AG08396 (cell line): ENCODE measurements at regions not wholly inside any gene's neighbourhood (a gene's known extent, or its start where the extent isn't known, plus 50 kb on each side); places are given as distances from the start of the nearest gene placed in this dataset.
"Not testable (repeated sequence)": the region's sequence is repeated elsewhere in the genome, so short reads cannot be mapped to it uniquely, and the experiment has no call there.

ENCODE experiments used
- DNase-seq: peaks from one replicate; pipeline ENCODE4 v3.0.0; 2012; ENCODE audit warnings: low spot score, mixed read lengths

DNA sequence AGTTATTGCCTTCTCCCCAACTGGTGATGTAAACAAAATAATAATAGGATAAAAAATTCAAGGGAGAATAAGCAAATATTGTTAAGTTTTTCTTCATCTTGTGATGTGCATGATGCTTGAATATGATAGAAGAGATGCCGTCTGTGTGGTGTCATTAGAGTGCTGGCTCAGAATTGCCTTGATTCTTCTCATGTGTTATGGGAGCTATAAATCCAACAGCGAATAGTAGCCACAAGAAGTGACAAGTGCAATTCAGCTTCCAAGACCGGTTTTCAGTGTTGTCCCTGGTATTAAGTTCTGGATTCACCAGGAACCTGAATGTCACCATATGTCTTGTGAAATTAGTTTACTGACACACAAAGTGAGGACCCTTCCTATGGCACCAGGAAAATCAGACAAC, 547.0 kb downstream of the NSUN3 start:
- no peak for DNase-seq

DNA sequence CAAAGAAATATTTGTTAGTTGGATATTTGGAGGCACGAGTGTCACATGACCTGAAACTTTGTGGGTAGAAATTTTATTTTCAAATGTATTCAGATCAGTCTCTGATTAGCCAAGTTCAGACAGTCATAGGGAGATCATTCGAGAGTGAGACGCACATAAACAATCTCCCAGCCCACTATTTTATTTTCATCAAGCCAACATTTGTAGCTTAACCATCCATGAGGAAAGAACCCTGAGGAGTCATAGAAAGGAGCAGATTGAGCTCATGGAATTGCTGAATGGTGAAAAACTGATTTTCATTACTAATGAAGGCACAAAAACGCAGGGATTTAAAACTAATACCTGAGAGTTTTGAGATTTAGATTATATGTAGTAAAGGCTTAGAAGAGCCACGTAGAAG, 548.7 kb downstream of the NSUN3 start:
- no peak for DNase-seq

DNA sequence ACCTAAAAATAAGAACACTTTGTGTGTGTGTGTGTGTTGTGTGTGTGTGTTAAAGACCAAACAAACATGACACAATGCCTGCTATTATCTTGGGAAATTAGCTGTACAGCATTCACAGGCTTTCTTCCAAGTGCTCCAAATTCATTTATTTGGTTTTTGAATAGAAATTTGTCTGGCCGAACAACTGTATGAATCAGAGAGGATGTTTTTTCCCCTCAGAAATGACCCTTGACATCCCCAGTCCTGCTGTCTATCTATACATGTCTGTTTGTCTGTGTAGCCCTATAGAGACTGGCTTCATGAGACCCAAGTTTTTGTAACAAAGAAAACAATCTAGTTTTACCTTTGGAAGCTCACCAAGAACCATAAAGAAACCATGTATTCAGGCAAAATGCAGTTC, 549.8 kb downstream of the NSUN3 start:
- DNase-seq: no peak

DNA sequence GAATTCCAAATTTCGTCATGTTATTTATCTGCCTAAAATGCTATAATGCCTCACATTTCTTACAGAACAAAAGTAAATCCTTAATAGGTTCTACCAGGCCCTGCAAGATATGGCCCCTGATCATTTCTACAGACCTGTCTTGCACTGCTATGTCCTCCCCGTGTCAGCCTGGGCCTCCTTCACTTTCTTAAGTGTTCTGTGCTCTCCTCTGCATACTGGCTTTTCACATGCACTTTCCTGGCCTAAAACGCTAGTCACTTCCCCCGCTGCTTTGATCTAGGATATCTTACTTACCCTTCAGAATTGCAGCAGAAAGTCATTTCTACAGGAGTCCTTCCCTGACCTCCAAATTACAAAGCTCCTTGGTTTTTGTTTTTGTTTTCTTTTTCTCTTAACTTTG, 551.3 kb downstream of the NSUN3 start:
- DNase-seq: no peak

DNA sequence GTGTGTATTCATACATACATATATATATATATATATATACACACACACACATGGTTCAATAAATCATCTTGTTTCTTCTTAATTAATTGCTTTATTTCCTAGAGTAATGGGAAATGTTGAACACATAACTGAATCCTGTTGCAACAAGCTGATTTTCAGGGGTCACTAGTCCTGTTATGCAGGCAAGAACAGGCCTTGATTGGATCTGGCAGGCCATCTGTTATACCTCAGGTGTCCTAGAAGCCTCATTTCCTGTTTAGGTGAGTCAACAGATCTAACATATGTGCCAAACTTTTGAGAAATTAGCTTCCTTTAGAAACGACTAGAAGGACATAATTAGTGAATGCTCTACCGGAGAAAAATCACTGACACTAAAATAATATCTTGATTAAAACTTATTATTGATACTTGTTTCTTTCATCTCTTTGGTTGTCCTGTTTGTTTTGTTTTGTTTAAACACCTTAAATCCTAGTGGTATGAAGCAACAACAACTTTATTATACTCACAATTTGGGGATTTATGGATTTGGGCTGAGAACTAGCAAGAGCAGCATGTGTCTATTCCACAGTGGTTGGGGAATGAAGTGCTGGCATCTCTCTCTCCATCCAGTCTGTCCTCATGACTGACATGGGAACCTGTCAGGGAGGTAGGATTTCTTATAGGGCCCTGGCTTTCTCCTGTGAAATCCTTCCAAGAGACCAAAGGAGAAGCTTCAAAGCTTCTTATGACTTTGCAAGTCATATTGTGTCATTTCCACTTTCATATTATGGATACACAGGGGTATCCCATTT, 552.6 kb downstream of the NSUN3 start:
- no peak for DNase-seq

DNA sequence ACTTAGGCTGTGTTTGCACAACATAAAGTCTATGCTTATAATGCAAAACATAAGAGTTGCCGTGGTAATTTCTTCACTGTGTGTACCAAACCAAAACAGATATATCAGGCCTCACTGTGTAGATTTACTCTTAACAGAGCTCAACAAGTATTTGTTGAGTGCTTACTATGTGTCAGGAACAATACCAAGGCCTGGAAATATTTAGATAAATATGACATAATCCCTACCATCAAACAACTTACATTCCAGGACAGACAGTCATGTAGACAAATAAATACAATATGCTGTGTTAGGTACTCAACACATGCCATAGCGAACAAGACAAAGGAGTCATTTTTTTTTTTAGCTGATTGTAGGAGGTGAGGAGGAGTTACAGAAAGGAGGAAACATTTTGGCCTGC, 554.0 kb downstream of the NSUN3 start:
- no peak for DNase-seq

DNA sequence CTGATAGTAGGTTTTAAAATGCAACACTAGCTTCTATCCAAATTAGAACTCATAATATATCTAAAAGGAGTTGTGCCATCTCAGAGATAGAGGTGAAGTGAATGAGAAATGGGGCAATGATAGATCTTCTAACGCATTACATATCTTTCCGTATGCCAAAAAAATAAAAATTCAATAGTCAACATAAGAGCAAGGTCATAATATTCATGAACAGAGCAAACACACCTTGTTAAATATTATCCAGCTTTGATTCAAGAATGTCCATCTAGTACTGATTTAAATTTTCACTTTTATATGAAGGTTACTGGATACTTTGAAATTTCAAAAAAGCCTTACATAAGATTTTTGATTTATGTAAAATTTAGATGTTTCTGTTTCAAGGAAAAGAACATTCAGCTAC, 554.5 kb downstream of the NSUN3 start:
- DNase-seq: no peak

DNA sequence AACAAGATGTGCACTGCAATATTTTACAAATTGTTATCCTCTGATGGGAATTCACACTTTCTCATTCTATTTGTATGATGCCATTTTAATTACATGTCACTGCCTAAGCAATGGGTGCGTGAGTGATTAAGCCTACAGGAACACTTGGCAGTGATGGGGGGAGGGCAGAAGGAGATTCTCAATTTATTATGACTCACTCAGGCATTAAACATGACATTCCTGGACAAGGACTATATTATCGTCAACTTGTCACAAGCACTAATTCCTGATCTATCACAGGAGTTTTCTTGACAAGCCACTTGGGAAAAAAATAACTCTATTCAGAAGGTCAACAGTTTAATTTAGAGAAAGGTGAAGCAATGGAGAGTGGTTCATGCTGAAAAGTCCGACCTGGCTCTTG, 556.8 kb downstream of the NSUN3 start:
- DNase-seq: no peak

DNA sequence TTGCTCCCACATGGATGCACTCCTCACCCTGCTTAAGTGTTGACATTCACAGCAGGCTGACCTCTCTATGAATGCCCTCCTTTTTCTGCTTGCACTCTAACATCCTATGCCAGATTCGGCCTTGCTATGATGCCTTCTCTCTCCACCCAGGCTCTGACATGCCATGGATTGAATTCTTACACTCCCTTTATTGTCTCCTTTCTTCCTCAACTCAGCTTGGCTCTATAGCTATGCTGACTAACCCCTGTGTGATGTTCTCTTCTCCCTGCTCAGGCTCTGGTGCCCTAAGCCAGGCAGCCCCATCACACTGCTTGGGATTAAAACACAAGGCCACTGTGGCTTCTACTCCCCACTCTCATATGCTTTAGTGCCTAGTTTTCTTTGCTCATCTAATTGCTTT, 563.7 kb downstream of the NSUN3 start:
- no peak for DNase-seq

DNA sequence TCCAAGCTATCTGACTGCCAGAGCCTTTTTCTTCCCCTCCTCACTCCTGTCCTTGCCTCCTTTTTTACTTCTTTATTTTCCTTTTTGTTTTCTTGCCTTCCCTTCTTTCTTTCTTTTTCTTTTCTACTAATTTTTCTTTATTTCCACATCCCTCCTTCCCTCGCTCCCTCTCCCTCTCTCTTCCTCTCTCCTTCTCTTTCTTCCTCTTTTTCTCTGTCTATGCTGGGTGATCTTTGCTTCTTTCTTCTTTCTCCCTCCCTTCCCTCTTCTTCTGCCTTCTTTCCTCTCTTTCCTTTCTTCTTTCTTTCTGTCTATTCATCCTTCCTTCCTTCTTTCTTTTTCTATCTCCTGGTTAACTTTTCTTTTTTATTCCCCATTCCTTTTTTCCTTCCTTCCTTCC, 564.8 kb downstream of the NSUN3 start:
- DNase-seq: no peak

DNA sequence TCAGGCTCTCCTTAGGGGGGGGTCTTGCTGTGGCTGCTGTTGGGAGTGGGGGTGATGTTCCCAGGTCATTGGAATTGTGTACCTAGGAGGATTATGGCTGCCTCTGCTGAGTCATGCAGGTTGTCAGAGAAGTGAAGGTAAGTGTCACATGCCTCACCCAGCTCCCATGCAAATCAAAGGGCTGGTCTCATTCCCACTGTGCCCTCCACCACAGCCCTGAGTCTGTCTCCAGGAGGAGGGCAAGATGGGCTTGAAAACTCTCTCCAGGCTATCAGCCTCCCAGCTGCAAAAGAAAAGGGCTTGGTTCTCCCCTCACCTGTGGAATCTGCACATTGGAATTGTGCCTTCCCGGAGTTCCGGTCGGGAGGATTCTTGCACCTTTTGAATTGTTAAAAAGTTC, 580.5 kb downstream of the NSUN3 start:
- no peak for DNase-seq

DNA sequence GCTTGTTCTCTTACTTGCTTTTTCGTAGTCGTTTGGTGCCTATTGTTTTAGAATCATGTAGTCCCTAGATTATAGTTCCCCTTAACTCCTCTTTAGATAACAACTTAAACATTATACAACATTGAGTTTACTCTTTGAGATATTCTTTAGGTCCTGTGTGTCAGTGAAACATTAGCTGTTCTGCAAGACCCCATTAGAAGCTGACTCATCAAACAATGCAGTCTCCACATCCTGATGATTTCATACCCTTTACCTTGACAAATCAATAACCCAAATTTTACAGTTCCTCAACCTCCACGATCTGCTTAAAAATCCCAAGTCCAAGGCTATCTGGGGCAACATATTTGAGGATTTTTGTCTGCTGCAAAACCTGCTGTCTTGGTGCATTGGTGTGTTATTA, 582.9 kb downstream of the NSUN3 start:
- no peak for DNase-seq

DNA sequence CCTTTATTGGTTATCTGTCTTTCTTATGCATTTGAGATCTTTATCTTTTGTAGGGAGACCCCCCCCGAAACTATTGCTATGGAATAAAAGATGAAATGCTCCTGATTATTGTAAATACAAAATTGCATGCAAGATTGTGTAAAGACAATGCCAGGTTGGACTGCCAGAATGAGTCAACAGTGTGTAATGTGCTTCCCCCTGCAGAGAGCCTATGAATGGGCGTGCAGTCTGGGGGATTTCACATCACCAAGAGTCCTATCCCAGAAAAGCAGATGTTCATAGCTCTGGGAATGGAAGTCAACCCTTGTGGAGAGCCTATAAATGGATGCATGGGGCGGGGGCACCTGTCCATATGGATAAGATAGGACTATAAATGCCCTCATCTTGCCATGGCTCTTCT, 584.3 kb downstream of the NSUN3 start:
- no peak for DNase-seq

DNA sequence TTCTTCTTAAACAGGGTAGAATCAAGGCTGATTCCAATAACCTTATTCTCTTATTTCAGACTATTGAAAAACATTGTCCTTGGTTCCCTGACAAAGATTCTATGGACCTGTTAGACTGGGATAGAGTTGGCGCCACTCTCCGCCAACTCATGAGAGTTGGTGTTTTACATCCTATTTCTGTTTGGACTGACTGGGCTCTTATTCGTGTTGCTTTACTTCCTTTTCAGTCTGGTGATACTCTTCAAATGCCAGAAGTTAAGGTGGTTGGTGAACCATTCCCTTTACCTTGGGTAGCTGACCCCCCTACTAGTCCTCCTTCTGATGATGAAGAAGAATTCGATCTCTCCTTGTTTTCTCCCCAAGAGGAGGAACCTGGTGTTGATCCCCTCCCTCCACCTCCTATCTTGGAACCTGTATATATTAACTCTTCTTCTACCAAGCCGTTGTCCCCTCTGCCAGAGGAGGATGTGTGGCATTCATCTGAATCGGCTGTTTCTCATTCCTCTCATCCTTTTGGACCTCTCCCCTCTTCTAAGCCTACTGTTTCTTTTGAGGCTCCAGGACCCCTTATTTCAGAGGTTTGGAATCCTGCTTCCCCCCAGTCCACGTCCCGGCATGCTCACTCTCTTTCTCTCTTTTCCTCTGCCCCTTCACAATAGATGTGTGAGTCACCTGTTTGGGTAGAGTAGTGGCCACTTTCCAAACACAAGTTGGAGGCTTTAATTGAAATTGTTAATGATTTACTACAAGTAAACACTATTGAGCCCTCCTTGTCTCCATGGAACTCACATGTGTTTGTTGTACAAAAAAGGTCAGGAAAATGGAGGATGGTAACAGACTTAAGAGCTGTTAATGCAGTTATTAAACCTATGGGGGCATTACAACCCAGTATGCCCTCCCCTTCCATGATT, 585.7 kb downstream of the NSUN3 start:
- DNase-seq: not testable (repeated sequence)

DNA sequence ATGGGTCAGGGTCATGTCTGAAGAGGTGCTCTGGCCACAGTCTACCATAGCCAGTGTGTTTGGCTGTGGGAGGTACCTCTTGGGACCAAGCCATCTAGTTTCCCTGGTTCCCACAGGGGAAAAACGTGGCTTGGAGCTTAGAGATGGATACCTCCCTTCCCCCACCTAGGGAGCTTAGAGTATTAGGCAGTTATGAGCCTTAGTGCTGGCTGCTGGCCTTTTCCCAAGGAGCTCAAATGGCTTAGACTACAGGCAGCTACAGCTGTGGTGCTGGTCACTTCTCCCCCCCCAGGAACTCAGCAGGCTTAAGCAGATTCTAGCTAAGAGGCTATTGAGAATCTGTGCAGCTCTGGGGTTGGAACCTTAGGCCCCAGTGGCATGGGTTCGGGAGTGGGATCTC, 591.2 kb downstream of the NSUN3 start:
- no peak for DNase-seq

DNA sequence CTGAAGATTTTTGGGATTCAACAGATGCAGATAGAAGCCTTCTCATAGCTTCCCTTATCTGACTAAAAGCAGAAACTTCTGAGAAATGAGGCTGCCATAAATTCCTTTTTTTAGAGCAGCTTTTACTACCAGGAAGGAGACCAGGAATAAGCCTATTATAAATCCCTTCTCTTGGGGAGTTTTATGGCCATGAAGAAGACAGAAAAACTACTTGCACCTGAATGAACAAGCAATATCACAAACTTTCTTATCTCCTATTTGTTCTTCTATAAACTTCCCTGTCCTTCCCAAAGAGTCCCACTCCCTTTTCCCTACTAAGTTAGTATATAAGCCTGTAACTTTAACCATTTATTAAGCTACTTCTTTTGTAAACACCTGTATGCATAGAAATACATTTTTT, 603.1 kb downstream of the NSUN3 start:
- no peak for DNase-seq

DNA sequence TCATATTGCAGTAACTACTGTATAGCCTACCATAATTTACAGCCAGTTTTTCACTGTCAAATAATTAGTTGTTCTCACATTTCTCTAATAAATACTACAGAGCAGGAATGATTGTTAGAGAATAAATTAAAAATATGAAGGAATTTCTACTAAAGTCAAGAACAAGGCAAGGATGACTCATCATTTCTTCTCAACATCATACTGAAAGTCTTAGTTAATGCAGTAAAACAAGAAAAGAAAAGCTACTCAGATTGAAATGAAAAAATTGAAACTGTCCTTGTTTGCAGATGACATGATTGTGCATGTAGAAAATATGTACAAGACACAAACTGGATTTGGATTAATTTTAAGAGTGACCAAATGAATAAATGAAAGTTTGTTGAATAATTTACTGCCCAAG, 608.2 kb downstream of the NSUN3 start:
- no peak for DNase-seq

DNA sequence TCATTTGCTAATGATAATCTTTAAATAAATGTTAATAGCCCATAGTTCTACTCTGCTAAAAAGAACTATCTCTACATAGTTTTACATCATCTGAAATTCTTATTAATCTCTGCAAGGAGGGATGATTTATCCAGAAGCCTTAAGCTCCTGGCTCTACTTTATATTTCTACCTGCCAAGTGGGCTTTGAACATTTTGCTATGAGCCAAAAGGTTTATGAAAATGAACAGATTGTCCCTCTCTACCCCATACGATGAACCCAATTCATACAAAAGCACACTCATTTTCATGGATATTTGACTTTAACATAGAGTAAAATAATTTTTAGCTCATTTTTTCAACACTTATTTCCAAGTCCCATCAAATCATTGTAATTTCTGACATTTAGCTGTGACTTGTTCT, 611.0 kb downstream of the NSUN3 start:
- no peak for DNase-seq

DNA sequence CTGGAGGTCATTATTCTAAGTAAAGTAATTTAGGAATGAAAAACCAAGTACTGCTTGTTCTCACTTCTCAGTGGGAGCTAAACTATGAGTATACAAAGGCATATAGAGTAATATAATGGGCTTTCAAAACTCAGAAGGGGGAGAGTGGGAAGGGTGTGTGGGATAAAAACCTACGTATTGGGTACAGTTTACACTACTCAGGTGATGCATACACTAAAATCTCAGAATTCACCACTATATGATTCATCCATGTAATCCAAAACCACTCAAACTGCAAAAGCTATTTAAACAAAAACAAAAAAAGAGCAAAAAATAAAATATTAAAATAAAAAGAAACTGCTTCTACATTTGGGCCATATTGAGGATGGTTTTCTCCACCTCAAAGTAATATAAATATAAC, 623.3 kb downstream of the NSUN3 start:
- DNase-seq: no peak

DNA sequence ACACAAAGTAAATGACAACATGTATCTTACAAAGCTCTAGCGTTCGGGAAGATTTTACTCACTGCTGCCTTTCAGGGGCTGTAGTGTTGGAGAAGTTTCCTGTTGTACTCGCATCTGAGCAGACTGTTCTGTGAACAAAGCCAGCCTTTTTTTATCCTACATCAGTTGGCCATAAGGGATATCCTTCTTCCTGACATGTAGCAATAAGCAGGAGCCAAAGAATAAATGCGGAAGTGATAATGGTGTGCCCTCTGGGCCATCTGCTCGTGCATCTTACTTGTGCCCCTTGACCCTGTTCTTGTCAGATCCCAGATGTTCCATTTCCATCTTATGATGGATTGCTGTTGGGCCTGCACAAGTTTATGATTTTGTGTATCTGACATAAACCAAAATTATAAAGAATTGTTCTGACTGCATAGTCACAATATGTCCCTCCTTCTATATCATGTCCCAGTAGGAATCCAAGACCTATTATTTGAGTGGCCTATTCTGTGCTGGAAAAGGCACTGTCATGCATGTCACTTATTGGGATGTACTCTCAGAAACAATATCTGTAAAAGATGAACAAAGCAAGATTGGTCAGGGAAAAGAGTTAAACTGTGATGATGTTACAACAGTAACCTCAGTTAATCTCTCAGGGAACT, 631.3 kb downstream of the NSUN3 start:
- no peak for DNase-seq

DNA sequence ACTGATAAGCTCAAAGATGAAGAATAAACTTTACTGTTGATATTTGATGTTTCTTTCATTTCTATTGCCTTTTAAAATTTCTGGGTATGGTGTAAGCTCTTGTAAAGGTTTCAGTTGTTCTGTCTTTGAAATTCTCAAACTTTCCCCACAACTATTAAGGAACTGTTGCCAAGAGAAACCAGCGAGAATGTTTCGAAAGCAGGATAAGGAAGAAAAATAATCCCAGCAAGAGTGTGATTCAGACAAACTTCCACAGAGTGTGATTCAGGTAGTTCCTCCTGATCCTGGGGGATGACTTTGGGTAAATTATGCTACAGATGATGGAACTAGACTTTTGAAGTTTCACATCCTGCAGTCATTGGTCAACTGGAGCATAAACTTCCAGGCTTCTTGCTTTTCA, 632.0 kb downstream of the NSUN3 start:
- no peak for DNase-seq

DNA sequence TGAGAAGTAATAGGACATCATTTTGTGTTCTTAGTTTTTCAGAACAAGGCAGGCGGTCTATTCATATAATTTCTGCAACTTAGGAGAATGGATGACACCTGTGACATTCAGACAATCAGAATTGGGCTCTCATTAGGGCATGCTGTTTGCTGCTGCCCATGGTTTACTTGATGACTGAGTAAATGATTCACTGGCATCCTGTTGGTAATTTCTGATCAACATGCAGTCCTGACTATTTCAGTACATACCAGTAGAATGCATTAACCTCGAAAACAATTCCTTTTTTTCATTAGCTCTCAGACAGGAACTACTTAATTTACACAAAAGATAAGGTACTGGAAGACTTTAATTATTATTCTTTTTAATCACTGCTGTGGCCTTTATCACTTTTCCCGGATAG, 641.6 kb downstream of the NSUN3 start:
- DNase-seq: no peak
